ENCODE measurements at regions not wholly inside any gene's neighbourhood (a gene's known extent, or its start where the extent isn't known, plus 50 kb on each side); places are given as distances from the start of the nearest gene placed in this dataset.
"Not testable (repeated sequence)": the region's sequence is repeated elsewhere in the genome, so short reads cannot be mapped to it uniquely, and the experiment has no call there.

- DNase-seq, result no peak
These were observed 117.4 kb downstream of the CRYAA start for GRCh38 chr21:43286196-43286595.

- DNase-seq, result no peak
These were observed 115.9 kb downstream of the CRYAA start for GRCh38 chr21:43284700-43285099.

GRCh38 chr21:43284238-43284637, 115.4 kb downstream of the CRYAA start:
- no peak for DNase-seq

GRCh38 chr21:43283925-43284221, 115.1 kb downstream of the CRYAA start:
- DNase-seq, result not testable (repeated sequence)

GRCh38 chr21:43283136-43283924, 114.5 kb downstream of the CRYAA start:
- DNase-seq, result no peak

- no peak for DNase-seq
These were observed 113.7 kb downstream of the CRYAA start for GRCh38 chr21:43282358-43283120.

GRCh38 chr21:43281661-43282357, 113.0 kb downstream of the CRYAA start:
- no peak for DNase-seq

- no peak for DNase-seq
These were observed 112.3 kb downstream of the CRYAA start for GRCh38 chr21:43280949-43281633.

- no peak for DNase-seq
These were observed 110.7 kb downstream of the CRYAA start for GRCh38 chr21:43279578-43279894.

GRCh38 chr21:43278766-43279577, 110.2 kb downstream of the CRYAA start:
- no peak for DNase-seq

GRCh38 chr21:43278359-43278758, 109.6 kb downstream of the CRYAA start:
- DNase-seq, result no peak

GRCh38 chr21:43277481-43278351, 108.9 kb downstream of the CRYAA start:
- DNase-seq, result no peak

- no peak for DNase-seq
These were observed 108.0 kb downstream of the CRYAA start for GRCh38 chr21:43276811-43277210.

GRCh38 chr21:43275421-43276211, 106.8 kb downstream of the CRYAA start:
- DNase-seq, result no peak

- DNase-seq, result no peak
These were observed 106.1 kb downstream of the CRYAA start for GRCh38 chr21:43274946-43275310.

GRCh38 chr21:43274022-43274945, 105.5 kb downstream of the CRYAA start:
- DNase-seq, result no peak

- DNase-seq, result no peak
These were observed 104.9 kb downstream of the CRYAA start for GRCh38 chr21:43273708-43274021.

- no peak for DNase-seq
These were observed 104.4 kb downstream of the CRYAA start for GRCh38 chr21:43273016-43273707.

GRCh38 chr21:43272591-43272990, 103.8 kb downstream of the CRYAA start:
- DNase-seq, result no peak
